ENCODE measurements at regions not wholly inside any gene's neighbourhood (a gene's known extent, or its start where the extent isn't known, plus 50 kb on each side); places are given as distances from the start of the nearest gene placed in this dataset.
"Not testable (repeated sequence)": the region's sequence is repeated elsewhere in the genome, so short reads cannot be mapped to it uniquely, and the experiment has no call there.

GRCh38 chr6:92339936-92340640, 1079.3 kb downstream of the EPHA7 start:
- no peak for DNase-seq (ENCODE audit: low read depth in 2 of 3, low spot score in 2 of 3)

GRCh38 chr6:92337571-92337970, 1081.8 kb downstream of the EPHA7 start:
- DNase-seq (ENCODE audit: low read depth in 2 of 3, low spot score in 2 of 3): no peak

DNA sequence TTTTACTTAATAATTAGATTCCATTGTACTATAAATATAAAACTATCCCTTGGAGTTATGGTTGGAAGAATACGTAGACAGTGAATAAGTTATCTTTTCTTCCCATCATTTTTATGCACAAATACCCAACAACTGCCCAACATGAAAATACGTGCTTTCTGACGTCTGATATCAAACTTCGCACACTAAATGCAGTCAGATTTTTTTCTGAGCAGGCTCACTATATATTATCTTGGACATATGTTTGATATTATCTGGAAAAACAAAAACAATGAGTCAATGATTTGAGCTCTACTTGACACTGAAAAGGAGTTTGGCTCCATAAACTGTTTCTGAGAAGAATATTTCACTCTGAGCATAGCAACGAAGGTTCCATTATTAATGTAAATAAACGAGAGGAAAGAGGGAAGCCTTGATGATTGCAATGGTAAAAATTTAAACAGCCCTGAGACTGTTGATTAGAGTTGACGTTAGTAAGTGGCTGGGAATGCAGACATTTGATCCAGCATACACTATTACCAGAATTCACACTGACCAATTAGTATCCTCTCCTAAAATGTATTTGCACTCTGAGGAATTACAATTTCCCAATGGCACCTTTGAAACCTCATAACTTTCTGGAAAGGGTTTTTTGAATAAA, 1090.0 kb downstream of the EPHA7 start:
- no peak for DNase-seq (ENCODE audit: low read depth in 2 of 3, low spot score in 2 of 3)

DNA sequence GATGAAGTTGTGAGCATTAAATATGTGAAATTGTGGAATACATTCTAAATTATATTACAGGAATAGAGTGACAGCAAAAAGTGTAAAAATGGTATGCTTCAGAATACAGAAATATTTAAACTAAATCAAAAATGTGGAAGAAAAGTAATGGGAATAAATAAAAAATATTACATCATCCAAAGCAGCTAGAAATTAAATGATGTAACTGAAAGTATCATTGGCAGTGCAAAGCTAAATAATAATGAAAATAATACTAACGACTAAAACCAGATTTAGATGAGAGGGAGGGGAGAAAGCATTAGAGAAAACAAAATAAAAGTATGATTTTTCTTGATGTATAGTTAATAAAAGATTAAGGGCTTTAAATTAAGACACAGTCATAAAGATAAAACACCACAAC, 1104.0 kb downstream of the EPHA7 start:
- no peak for DNase-seq (ENCODE audit: low read depth in 2 of 3, low spot score in 2 of 3)

DNA sequence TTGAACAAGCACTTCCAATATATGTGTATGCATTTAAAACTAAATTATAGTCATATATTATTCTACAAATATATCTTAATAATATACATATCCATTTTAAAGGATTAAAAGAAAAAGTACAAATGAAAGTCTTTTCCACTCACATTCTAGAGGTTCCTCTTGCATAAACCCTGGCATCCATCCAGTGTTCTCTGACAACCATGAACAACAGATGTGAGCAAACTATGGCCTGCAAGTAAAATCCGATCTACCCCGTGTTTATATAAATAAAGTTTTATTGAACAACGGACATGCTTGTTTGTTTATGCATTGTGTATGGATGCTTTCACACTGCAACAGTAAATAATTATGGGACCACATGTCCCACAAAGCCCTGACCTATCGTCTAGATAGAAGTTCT, 1122.3 kb downstream of the EPHA7 start:
- no peak for DNase-seq (ENCODE audit: low read depth in 2 of 3, low spot score in 2 of 3)

GRCh38 chr6:92292067-92292466, 1127.3 kb downstream of the EPHA7 start:
- no peak for DNase-seq (ENCODE audit: low read depth in 2 of 3, low spot score in 2 of 3)

GRCh38 chr6:92289831-92290230, 1129.5 kb downstream of the EPHA7 start:
- no peak for DNase-seq (ENCODE audit: low read depth in 2 of 3, low spot score in 2 of 3)

DNA sequence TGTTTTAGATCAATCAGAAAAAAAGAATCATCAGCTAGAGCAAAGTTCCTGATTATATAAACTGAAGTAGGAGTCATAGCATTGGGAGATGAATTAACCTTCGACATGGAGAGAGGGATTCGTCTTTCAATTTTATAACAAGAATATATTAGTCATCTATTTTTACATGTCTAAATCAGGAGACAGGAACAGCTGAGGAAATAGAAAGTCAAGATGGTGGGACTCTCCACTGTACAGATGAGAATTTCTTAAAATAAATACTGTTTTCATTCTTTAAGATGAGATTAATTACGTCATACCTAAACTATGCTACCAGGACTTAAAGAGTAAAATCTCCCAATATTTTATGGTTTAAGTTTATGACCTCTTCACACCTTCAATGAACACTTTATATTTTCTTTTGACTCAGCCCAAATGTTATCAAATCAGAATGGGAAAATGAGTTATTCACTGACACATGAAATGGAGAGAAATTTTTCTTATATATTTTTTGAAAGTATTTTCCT, 1137.7 kb downstream of the EPHA7 start:
- no peak for DNase-seq (ENCODE audit: low read depth in 2 of 3, low spot score in 2 of 3)

DNA sequence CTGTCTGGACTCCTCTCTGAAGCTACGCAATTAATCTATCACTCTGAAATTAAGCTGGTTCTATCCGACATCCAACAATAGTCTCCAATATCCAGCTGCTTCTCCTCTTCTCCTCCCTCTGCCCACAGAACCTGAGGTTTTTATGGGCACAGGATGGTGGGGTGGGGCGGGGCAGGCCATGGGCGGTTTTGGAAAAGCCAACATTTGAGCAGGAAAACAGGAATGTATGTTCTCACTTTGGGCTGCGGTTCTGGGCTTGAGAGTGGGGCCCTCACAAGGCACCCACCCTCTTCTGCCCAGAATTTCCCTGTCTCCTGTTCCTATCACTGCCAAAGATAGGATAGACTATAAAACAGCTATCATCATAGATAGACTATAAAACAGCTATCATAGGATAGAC, 1144.2 kb downstream of the EPHA7 start:
- DNase-seq (ENCODE audit: low read depth in 2 of 3, low spot score in 2 of 3): no peak

DNA sequence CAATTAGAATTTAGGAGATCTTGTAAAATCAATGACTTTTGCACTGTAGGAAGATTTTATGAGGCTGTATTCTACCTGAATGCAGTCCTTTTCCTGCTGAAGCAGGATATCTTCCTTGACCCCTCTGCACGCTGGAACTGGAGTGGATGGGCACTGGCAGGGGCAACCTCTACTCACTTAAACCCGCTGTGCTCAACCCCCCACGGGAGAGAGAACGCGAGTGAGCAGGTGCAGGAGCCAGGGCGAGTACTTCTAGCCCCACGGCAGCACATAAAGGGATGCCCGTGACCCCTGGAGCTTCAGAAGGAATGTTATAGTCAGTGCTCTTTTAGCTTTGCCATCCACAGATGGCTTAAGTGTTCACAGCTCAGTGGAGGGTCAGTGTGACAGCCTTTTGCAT, 1144.8 kb downstream of the EPHA7 start:
- no peak for DNase-seq (ENCODE audit: low read depth in 2 of 3, low spot score in 2 of 3)

DNA sequence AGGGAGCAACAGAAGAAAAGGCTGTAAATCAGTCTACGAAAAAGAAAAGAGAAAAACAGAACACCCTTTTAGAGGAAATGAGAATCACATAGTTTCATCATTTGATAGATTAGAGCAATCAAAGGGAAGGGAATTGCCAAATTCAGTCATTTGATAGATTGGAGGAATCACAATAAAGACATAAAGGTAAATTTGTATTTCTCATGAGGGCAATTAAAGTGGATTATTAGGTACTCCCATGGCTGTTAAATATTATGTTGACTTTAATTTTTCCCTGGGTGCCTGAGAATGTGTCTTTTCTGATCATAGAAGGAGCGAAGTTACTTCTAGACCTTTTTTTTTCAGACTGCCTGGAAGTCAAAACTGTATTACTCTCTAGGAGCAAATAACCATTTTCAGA, 1145.7 kb downstream of the EPHA7 start:
- DNase-seq (ENCODE audit: low read depth in 2 of 3, low spot score in 2 of 3): no peak

DNA sequence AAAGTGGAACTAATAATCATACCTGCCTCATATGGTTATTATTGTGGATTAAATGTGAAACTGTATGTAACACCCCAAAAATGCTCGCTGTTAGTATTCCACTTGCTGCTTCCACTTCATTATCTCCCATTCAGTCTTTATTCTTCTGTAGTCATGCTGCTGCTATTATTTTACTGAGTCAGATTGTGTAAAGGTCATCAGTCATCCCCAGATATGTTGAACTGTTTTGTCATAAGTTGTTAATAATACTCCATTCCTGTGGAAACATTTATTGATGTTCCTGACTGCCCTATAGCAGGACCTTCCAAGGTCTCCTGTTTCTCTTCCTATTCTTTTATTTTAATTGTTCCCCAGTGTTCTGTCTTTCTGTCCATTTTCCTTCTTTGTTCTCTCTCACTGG, 1148.3 kb downstream of the EPHA7 start:
- no peak for DNase-seq (ENCODE audit: low read depth in 2 of 3, low spot score in 2 of 3)

DNA sequence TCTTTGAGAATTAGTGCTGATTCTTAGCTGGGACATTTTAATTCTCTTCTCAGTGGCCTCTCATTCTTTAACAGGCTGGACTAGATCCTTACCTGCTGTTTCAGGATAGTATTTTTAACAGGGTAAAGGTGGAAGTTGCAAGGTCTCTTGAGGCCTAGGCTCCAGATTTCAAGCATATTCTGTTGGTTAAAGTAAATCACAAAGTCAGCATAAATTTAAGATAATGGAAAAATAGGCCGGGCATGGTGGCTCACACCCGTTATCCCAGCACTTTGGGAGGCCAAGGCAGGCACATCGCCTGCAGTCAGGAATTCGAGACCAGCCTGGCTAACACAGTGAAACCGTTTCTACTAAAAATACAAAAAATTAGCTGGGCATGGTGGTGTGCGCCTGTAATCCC, 1149.0 kb downstream of the EPHA7 start:
- no peak for DNase-seq (ENCODE audit: low read depth in 2 of 3, low spot score in 2 of 3)

- DNase-seq (ENCODE audit: low read depth in 2 of 3, low spot score in 2 of 3): no peak
Observed at GRCh38 chr6:92267335-92267734, 1152.0 kb downstream of the EPHA7 start.

- DNase-seq (ENCODE audit: low read depth in 2 of 3, low spot score in 2 of 3): no peak
Observed at GRCh38 chr6:92263864-92264263, 1155.5 kb downstream of the EPHA7 start.

GRCh38 chr6:92259171-92259570, 1160.2 kb downstream of the EPHA7 start:
- no peak for DNase-seq (ENCODE audit: low read depth in 2 of 3, low spot score in 2 of 3)

- no peak for DNase-seq (ENCODE audit: low read depth in 2 of 3, low spot score in 2 of 3)
Observed at GRCh38 chr6:92243315-92243714, 1176.0 kb downstream of the EPHA7 start.

- no peak for DNase-seq (ENCODE audit: low read depth in 2 of 3, low spot score in 2 of 3)
Observed at GRCh38 chr6:92231171-92231701, 1188.1 kb downstream of the EPHA7 start.

DNA sequence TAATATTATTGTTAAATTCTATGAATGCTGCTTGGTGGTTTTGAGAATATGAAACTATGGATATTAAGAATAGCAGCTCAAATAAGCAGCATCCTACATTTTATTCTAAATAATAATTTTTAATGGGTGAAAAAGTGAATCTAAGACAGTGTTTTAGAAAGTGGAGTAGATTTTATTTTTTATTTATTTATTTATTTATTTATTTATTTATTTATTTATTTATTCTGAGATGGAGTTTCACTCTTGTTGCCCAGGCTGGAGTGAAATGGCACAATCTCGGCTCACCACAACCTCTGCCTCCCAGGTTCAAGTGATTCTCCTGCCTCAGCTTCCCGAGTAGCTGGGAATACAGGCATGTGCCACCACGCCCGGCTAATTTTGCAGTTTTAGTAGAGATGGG, 1199.4 kb downstream of the EPHA7 start:
- DNase-seq (ENCODE audit: low read depth in 2 of 3, low spot score in 2 of 3): not testable (repeated sequence)

GRCh38 chr6:92216717-92217116, 1202.6 kb downstream of the EPHA7 start:
- no peak for DNase-seq (ENCODE audit: low read depth in 2 of 3, low spot score in 2 of 3)

DNA sequence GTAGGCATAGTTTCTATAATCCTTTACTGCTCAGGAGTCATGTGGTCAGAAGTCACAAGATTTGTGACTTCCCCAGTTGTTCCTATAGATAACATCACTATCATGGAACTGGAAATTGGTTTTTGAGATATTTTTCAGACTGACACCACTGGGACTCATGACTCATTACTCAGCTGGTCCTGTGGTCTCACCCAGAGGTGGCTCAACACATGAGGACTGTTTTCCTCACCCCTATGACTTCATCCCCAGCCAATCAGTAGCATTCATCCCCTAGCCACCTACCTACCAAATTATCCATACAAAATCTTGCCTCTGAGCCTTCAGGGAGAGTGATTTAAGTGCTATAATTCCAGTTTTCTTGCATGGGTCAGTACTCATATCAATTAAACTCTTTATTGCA, 1217.7 kb downstream of the EPHA7 start:
- DNase-seq (ENCODE audit: low read depth in 2 of 3, low spot score in 2 of 3): no peak

GRCh38 chr6:92196325-92196724, 1223.0 kb downstream of the EPHA7 start:
- DNase-seq (ENCODE audit: low read depth in 2 of 3, low spot score in 2 of 3): no peak
